Hematopoietic multipotent progenitor cell (in vitro differentiated cells): ENCODE measurements at regions not wholly inside any gene's neighbourhood (a gene's known extent, or its start where the extent isn't known, plus 50 kb on each side); places are given as distances from the start of the nearest gene placed in this dataset.

Experiments
- DNase-seq, 3 donors: peaks; one replicate each; pipeline ENCODE4 v3.0.0-alpha.2; 2011 to 2015; ENCODE audit warnings: low read depth in 2 of 3, low spot score in 2 of 3

DNA sequence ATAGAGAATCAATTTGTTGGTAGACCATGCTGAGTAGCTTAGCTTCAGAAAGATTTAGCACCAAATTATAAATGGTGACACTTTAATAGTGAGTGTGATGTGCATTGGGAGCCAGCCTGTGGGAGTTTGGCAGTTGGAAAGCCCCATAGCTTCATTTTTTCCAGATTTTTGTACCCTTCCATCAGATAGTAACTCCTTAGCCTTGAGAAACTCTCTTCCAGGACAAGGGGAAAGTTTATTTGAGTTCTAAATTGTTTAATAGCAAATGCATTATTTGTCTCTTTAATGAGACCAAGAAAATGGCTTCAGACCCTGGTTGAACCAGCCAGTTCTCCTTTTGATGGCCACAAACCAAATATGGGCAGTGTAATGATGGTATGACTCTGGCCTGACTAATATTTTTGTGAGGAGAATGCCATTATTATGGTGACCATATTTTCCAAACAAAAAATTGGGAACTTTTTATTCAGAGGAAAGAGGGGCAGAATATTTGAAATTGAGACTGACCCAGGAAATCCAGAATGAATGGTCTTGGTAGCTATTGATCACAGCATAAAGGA, 49.8 kb downstream of the PLCE1 start:
- no peak for DNase-seq

DNA sequence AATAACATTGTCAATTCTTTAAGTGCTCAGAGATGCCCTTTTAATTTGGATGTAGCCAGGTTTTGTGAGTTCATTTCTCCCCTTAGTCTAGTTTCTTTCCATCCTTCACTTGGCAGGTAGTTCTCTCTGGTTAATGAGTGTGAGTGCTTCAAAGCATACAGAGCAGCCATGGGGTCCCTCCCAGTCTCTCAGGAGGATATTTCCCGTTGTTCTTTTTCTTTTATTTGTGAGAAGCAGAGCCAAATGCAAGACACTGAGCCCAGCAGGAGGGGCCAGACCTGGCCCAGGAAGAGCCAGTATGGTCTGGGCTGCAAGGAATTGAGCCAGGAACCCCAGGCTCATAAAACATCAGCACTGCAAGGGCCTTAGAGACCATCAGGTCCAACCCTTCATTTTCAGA, 52.4 kb downstream of the PLCE1 start:
- no peak for DNase-seq

DNA sequence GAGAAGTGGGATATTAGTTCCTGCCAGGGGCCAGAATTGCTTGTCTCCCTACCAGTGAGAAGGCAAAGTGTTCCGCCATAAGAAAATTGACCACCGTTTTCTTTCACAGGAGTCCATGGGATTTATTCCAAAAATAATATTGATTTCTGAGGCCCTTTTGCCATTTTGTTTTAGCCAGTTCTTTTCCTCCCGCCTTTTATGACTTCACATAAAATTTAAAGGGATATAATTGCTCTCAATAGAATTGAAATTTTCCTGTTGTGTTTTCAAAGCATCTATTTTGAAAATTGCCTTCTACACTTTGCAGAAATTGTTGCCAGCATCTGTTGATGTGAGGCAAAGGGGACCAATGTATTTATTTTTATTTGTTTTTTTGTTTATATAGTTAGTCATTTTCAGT, 53.6 kb downstream of the PLCE1 start:
- DNase-seq, result no peak

DNA sequence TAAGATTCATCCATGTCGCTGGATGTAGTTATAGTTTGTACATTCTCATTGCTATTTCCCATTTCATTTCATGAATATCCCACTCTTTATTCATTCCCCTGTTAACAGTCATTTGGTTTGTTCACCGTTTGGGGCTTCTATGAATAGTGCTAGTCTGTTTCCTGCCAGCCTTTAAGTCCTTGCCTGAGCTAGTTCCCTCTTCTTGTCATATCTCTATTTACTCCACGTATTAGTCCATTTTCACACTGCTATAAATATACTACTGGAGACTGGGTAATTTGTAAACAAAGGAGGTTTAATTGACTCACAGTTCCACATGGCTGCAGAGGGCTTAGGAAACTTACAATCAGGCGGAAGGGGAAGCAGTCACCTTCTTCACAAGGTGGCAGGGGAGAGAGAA, 56.2 kb downstream of the PLCE1 start:
- DNase-seq, result no peak

DNA sequence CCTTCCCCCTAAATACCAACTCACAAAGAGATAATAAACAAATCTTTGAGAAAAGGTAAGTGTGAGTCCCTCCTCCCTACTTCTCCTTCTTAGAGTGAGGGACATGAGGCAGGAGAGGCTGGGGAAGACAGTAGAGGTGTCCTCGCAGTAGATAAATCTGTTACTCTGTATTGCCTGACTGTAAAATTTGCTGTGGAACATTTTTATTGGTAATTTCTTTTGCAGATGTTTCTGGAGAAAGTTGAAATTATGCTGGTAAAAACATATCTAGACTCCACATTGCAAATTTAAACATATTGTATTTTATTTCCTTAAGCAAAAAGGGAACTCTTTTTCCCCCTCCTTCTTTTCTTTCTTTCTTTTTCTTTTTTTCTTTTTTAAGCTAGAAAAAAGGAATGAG, 58.5 kb downstream of the PLCE1 start:
- no peak for DNase-seq

DNA sequence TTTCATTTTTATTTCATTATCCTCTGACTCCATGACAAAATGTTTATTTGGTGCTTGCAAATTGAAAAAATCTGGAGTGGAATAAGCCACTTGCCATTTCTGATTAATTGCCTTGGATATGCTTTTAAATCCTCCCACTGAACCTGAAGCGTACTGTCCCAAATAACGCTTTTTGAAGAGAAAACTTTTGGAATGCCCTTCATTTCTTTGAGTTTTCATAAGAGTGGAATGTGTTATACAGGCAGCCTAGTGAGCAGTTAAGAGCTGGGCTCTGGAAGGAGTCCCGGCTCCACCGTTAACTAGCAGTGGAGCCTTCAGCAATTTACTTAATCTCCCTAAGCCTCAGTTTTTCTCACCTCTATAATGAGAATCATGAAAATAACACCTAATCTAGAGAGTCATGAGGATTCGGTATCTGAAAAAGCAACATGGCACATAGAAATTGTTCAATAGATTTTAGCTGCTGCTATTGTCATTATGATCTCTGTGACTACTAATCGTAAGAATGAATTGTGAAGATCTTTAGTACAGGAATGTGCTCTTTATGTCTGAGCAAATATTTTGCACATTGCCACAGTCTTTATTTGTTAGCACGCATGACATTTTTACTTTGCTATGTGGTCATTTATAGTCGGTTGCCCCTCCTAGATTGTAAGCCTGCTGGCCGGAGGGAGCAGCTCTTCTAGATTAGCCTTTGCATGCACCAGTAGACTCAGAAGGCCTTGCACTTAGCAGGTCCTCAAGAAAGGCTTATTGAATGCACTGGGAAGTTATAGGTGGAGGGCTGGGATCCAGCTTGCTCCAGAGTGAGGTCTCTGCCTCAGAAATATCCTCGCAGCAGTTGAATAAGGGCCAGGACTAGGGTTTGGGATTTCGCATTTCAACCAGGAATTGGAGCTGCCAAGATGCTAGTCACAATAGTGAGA, 59.4 kb downstream of the PLCE1 start:
- no peak for DNase-seq

DNA sequence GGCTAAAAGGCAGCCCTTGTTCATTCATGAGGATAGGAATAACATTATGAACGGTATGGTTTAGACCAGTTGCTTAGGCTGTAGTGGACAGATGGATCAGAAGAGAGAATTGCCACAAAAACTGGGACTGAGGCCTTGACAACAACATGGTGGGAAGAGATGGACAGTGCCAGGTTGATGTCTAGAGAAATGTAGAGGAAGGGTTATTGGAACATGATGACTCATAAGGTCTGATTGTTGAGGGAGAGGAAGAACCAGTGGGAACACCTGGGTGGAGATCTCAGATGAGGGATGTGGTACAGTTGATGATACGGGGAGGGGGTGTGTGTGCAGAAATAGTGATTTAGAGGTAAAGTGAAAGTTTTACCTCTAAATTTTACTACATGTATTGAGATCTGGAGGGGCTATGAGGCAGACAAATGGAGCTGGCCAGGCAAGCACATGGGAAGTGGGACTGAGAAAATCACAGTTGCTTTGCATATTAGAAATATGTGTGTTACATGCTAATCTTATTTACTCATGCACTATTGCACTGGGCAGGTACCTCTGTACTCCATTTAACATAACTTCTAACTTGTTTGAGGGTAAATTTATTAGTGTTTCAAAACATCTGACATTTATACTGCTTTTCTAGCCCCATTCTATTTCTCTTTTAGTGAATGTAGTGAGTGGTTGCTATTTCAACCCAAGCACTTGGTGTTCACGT, 65.6 kb downstream of the PLCE1 start:
- DNase-seq, result no peak

DNA sequence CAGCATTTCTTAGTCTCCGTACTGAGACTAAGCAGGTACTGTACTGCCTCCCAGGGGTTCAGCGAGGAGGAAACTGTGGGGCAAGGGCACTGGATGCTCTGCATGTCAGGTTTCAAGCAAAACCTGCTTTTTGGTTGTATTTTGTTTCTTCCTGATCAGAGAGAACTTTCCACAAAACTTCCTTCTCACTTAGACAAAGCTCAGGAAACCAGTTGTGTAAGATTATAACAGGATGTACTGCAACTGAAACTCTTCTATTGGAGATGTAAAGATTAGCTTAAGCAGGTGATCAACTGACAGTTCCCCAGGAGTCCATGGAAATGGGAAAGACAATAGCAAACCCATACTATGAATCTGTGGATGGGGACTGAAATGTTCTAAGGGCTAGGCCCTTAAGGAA, 67.3 kb downstream of the PLCE1 start:
- DNase-seq, result no peak

DNA sequence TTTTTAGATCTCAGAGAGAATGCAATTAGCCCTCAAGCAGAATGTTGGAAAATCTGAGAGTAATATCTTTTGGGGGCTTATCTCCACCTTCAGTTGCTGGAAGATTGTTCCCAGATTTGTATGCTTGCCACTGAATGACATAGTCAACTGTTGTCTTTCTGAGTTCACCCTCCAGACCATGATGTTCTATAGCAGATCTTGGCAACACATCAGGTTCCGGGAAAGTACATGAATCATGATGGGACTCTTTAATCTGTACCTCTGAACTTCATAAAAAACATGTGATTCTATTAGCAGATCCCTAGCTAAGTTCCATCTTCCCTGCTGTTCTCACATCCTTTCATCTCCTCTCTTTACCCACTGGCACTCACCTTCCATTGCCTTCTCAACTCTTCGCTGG, 68.9 kb downstream of the PLCE1 start:
- DNase-seq, result no peak

DNA sequence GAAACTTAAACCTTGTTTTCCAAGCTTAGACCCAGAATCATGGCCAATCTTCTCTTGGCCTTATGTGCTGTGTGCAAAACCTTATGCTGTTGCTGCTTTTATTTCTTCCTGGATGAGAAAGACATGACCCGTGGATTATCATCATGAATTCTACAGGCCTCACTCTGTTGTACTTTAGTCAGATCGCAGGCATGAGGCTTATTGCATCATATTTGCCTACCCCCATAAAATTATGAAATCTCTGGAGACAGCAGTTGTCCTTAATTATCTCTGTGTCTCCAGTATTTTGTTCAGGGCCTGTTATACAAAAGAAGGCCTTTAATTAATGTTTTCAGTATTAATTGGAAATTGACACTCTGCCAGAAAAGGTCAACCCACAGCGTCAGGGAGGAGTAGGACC, 71.6 kb downstream of the PLCE1 start:
- no peak for DNase-seq

DNA sequence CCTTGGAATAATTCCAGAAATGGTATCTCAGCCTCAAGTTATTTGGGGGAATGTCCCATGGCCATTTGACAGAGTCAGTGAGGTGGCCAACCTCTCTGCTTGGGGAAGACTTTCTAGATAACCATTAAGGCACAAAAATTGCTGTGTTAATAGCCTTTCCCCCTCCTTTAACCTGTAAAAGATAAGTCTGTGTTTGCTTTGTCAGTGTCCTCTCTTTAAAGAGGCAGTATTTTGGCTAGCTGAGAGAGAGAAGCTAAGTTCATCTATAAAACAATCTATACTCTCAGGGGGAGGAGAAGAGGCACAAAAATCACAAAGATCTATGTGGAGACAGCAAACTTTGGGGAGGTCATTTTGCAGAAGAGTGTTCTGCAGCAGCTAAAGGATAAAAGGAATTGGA, 72.1 kb downstream of the PLCE1 start:
- no peak for DNase-seq

DNA sequence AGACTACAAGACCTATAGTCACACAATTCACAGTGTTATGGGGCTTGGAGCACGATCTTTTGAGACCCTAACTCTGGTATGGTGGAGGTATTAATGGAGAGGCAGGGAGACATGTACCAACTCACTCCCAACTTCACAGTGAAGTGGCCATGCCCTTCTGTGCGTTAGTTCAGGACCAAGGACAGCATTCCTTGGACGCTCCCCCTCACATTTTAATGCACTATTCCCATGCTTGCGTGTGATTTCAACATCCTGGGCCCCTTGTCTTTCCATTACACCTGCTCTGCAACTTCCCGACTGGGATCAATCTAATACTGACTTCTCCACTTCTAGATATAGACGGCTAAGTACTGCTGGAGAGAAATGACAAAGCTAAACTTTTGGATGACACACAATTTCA, 72.7 kb downstream of the PLCE1 start:
- DNase-seq, result peak in 2 of 3 donors; percentile 2 to 16

DNA sequence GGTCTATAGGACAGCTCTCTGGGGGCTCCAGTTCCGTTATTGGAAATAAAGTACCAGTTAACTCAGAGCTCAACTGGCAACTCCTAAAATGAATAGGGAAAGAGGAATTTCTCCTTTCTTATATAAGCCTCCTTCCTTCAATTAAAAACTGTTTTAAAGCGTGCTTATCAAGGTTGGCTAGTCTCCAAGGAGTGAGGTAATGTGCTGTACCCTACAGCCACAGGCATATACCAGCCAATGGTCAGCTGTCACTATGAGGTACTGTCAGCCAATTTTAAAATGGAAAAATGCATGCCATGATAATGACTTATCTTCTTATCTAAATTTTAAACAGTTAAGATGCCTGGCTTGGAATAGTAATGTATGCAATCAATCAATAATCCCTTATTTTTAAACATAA, 76.2 kb downstream of the PLCE1 start:
- DNase-seq, result no peak

DNA sequence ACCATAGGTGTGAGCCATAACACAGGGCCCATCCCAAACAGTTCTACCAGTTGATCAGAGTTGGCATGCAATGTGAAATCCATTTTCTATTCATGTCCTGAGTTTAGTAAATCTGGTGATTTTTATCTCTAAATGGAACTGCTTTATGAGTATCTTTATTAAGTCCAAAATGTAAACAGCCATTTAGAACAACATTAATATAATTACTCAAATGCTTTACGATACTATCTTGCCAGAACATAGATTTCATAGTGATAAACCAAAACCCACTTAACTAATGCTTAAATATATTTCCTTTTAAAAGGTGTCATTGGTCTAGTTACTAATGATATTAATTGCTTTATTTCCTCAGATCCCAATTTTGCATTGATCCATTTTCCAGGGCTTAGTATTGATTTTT, 80.7 kb downstream of the PLCE1 start:
- DNase-seq, result no peak

DNA sequence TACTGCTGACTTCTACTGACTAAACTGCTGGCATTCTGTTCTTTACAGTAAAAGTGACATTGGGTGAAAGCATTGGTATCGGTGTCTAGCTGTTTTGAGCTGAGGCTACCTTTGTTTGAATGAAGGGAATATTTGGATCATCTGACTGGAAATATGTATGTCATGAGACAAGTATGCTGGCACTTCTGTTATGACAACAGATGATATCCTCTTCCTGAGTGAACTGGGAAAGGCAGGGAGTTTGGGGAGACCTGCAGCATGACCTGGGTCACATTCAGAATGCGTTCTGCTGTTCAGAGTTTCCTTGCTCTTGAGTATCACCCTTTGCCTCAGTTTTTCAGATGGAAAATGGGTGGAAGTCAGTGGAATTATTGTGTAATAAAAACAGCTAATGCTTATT, 81.8 kb downstream of the PLCE1 start:
- no peak for DNase-seq

DNA sequence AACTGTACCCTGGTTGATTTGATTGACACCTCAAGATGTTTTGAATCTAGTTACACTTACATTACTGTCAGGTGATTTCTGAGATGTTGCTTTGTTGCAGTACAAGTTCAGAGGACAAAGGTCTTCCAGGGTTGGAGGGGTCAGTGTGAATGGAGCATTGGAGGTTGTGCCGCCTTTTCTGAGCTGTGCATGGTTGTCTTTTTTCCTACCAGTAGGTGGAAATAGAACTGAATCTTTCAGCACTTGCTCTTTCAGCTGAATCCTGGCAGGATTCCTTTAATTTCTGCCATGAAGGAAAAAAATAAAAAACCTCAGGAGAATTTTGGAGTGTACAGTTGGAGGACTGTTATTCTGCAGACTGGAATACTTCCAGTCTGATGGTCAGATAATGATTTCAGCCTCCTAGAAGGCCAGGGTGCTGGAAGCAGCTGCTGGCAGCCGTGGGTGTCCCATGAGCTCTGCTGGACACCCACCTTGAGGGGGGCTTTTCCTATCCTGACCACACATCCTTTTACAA, 82.7 kb downstream of the PLCE1 start:
- no peak for DNase-seq

DNA sequence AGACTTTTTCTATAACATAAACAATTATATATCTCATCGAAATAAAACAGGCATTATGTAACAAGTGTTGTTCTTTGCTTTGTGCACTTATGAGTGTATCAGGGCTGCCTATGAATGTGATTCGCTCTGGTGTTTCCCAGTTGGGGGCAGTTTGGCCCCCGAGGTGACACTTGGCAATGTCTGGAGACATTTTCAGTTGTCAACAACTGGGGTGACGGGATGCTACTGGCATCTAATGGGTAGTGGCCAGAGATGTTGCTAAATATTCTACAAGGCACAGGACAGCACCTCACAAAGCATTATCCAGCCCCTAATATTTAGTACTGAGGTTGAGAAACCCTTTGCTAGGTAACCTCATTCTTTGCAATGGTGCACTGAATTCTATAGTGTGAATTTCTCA, 83.3 kb downstream of the PLCE1 start:
- no peak for DNase-seq

DNA sequence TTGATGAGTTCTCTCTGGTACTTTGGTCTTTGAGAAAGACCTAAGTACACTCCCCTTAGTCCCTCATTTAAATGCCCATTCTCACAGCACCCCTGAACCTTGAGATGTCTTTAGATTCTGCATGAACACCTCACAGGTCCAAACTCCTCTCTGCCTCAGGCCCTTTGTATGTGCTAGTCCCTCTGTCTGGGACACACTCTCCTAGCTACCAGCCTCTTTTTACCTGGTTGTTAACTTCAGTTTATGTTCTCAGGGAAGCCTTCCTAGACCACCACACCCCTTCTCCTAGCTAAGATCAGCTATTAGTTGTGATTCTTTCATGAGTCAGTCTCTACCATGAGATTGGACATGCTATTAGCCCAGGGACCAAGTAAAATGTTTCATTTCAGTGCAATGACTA, 86.4 kb downstream of the PLCE1 start:
- DNase-seq, result no peak

DNA sequence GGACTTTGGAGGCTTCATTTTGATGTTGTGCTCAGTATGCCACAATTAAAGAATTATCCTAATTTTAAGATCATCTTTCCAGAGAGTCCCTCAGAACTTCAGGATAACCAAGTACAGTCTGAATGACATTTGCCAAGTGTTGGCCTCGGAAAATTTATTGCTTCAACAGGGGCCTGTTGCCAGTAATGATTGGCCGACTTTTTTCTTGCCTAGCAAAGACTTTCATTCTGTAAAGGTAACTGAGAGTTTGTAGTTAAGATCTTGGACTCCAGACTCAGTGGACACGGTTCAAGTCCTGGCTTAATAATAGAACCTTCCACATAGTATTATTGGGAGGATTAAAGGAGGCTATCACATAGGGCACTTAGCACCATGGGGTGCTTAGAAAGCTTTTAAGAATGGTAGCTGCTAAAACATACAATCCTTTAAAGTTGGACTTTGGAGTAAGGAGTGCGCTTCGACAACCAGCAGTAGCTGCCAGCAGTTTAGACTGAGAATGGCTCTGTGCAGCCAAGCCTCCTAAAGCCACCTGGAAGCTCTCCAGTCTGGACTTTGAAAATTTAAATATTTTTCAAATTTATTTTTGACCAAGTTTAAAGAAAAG, 90.0 kb downstream of the PLCE1 start:
- DNase-seq, result no peak

DNA sequence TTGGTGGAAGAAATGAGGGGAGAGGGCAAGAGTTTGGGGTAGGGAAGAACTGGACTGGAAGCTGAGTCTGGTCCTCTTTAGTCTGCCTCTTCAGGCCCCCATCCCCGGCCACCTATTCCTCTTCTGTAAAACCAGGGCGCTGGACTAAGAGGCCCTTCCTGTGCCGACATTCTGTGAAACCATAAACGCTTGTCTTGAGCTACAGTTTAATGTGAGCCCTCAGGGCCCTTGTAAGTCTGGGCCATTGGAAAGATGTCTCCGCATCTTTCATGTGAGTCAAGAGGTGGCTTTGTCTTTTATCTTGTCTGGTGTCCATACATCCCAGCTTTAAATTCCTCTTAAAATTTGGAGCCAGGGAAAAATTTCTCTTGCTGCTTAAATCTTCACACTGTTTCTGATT, 90.6 kb downstream of the PLCE1 start:
- no peak for DNase-seq

DNA sequence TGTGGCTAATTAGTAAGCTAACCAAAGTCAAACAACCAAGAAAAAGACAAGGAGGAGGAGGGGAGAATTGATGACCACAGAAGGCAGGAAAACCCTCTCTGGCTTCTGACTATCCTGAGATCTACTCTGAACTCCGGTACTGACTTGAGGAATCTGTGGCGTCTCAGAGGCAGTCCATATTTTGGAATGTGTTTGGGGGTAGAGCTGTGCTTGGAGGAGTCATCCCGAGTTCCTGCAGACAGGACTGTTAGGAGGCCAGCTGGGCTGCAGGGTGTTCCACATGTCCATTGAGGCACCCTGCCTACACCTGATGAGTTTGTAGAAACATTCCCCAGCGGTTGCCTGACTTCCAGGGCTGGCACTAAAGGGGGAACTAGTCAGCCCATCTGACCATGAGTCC, 91.6 kb downstream of the PLCE1 start:
- DNase-seq, result no peak
